Gastrocnemius medialis (tissue), 4 donors: ENCODE measurements at regions not wholly inside any gene's neighbourhood (a gene's known extent, or its start where the extent isn't known, plus 50 kb on each side); places are given as distances from the start of the nearest gene placed in this dataset.

Source experiments
- ATAC-seq, 2 donors: fragments of 150-250 bp; one replicate each; pipeline ENCODE4 v1.9.1; 2016
- DNase-seq, 2 donors: peaks; one replicate each; pipeline ENCODE4 v3.0.0-alpha.2; 2019
- H3K27ac ChIP-seq, 4 donors: fragments of 200-600 bp; sonication (generic); 1 replicate in 1 of 4; 2 replicates in 3 of 4; pipeline ENCODE4 v1.5.1; 2016 to 2018; ENCODE audit warnings: mild to moderate bottlenecking in 2 of 4, moderate library complexity in 1 of 4
- H3K27me3 ChIP-seq, 3 donors: fragments of 200-600 bp; sonication (generic) in 2 of 3; 1 replicate in 1 of 3; 2 replicates in 2 of 3; pipeline versions ENCODE4 v1.5.1 to v1.6.0; 2016 to 2019; ENCODE audit warnings: mild to moderate bottlenecking in 1 of 3, moderate library complexity in 1 of 3
- H3K36me3 ChIP-seq, 2 donors: fragments of 200-600 bp; sonication (generic) in 1 of 2; one replicate each; pipeline ENCODE4 v1.5.1; 2017 to 2018
- H3K4me1 ChIP-seq, 2 donors: fragments of 200-600 bp; sonication (generic) in 1 of 2; one replicate each; pipeline ENCODE4 v1.5.1; 2016 to 2017; ENCODE audit warnings: mild to moderate bottlenecking in 2 of 2
- H3K4me3 ChIP-seq, 4 donors: fragments of 200-600 bp; sonication (generic) in 3 of 4; 1 replicate in 1 of 4; 2 replicates in 3 of 4; pipeline ENCODE4 v1.5.1; 2016 to 2019; ENCODE audit warnings: mild to moderate bottlenecking in 2 of 4
- H3K9me3 ChIP-seq, 3 donors: fragments of 200-600 bp; sonication (generic) in 2 of 3; 1 replicate in 1 of 3; 2 replicates in 2 of 3; pipeline ENCODE4 v1.5.1; 2016 to 2019
- CTCF ChIP-seq, 5 experiments: fragments of 450-650 bp in 3 of 5; fragments of 200-600 bp in 2 of 5; sonication (generic) in 2 of 5; IDR thresholded peaks in 4 of 5; conservative IDR thresholded peaks in 1 of 5; 1 replicate in 4 of 5; 2 replicates in 1 of 5; pipeline ENCODE4 v1.5.1; 2016 to 2019; ENCODE audit warnings: antibody characterized with exemption in 5 of 5, mild to moderate bottlenecking in 3 of 5, moderate library complexity in 3 of 5
- POLR2A ChIP-seq, 2 donors: fragments of 450-650 bp; IDR thresholded peaks; one replicate each; pipeline ENCODE4 v1.6.1; 2017; ENCODE audit warnings: antibody characterized with exemption in 2 of 2, mild to moderate bottlenecking in 2 of 2, moderate library complexity in 2 of 2
- in situ Hi-C, 4 donors: fragments of 200-750 bp; cut with MboI; loops; one replicate each; pipeline versions ENCODE4 v1.15.0 to v1.8.0; 2017; ENCODE audit warnings: low sequenced_read_pairs in 4 of 4
- intact Hi-C: fragments of 100-400 bp; cut with DNase I; formaldehyde crosslinking; loops from one replicate; pipeline ENCODE4 v1.15.1; 2023; ENCODE audit warnings: low total_unique reads

GRCh38 chr5:122565331-122565730, 209.5 kb upstream of the SNX2 start:
- H3K36me3 ChIP-seq: no peaks in the 10 kb centered on the region
- no peak overlapping the region for H3K27ac ChIP-seq
- in situ Hi-C loops: no loop called here
- intact Hi-C loops: no loop called here
- no peaks in the 10 kb centered on the region for H3K4me1 ChIP-seq
- ATAC-seq (no peak), DNase-seq (no peak)
- no peak for TF ChIP-seq CTCF (IDR thresholded peaks at IDR 0.05 in 4 of 5, conservative IDR thresholded peaks at IDR 0.05 in 1 of 5)
- TF ChIP-seq POLR2A (IDR thresholded peaks at IDR 0.05): no peak
- no peaks in the 10 kb centered on the region for H3K9me3 ChIP-seq
- H3K27me3 ChIP-seq: no peaks in the 10 kb centered on the region
- H3K4me3 ChIP-seq: no peak overlapping the region

GRCh38 chr5:122576256-122577016, 198.4 kb upstream of the SNX2 start:
- Histone ChIP-seq H3K9me3 (no peaks in the 10 kb centered on the region), H3K27ac (no peak overlapping the region), H3K4me3 (no peak overlapping the region), H3K27me3 (no peaks in the 10 kb centered on the region), H3K4me1 (no peaks in the 10 kb centered on the region), H3K36me3 (no peaks in the 10 kb centered on the region)
- TF ChIP-seq CTCF (IDR thresholded peaks at IDR 0.05 in 4 of 5, conservative IDR thresholded peaks at IDR 0.05 in 1 of 5): no peak
- TF ChIP-seq POLR2A (IDR thresholded peaks at IDR 0.05): no peak
- in situ Hi-C loops (no loop called here), intact Hi-C loops (no loop called here)
- ATAC-seq: no peak
- DNase-seq: no peak

GRCh38 chr5:122581629-122582028, 193.3 kb upstream of the SNX2 start:
- TF ChIP-seq CTCF (IDR thresholded peaks at IDR 0.05 in 4 of 5, conservative IDR thresholded peaks at IDR 0.05 in 1 of 5) (no peak), POLR2A (IDR thresholded peaks at IDR 0.05) (no peak)
- Histone ChIP-seq H3K4me3 (no peak overlapping the region), H3K27ac (no peak overlapping the region), H3K27me3 (no peaks in the 10 kb centered on the region), H3K9me3 (no peaks in the 10 kb centered on the region), H3K36me3 (no peaks in the 10 kb centered on the region), H3K4me1 (no peaks in the 10 kb centered on the region)
- ATAC-seq: no peak
- in situ Hi-C loops (no loop called here), intact Hi-C loops (no loop called here)
- no peak for DNase-seq

GRCh38 chr5:122584411-122585300, 190.2 kb upstream of the SNX2 start:
- intact Hi-C loops (no loop called here), in situ Hi-C loops (no loop called here)
- no peaks in the 10 kb centered on the region for H3K27me3 ChIP-seq
- DNase-seq (no peak), ATAC-seq (no peak)
- no peaks in the 10 kb centered on the region for H3K36me3 ChIP-seq
- no peaks in the 10 kb centered on the region for H3K4me1 ChIP-seq
- TF ChIP-seq POLR2A (IDR thresholded peaks at IDR 0.05) (no peak), CTCF (IDR thresholded peaks at IDR 0.05 in 4 of 5, conservative IDR thresholded peaks at IDR 0.05 in 1 of 5) (no peak)
- H3K27ac ChIP-seq: no peak overlapping the region
- no peak overlapping the region for H3K4me3 ChIP-seq
- no peaks in the 10 kb centered on the region for H3K9me3 ChIP-seq
